ENCODE measurements at regions not wholly inside any gene's neighbourhood (a gene's known extent, or its start where the extent isn't known, plus 50 kb on each side); places are given as distances from the start of the nearest gene placed in this dataset.
"Not testable (repeated sequence)": the region's sequence is repeated elsewhere in the genome, so short reads cannot be mapped to it uniquely, and the experiment has no call there.

DNA sequence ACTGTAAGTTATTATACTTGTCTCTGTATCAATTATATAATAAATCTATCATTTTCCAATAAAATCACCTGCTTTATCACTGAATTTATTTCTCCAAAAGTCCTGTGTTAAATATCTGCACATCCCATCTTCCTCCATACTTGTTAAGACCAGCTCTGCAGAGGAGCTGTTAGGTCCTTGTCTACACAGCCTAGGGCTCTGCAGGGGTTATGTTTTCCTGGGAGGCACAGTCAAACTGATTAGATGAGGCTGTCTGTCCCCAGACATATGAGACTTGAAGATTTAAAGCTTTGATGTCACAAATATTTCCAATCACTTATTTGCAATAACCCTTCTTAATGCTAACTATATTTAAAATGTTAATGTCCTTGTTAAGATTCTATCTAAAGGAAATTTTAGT is 446.8 kb downstream of the TRAM1L1 start:
- H3K4me3 ChIP-seq (replicated peaks in 1 of 3) = no peak overlapping the region
- no peak for DNase-seq
- H3K4me1 ChIP-seq = no peaks in the 10 kb centered on the region
- H3K36me3 ChIP-seq = no peaks in the 10 kb centered on the region
- no peaks in the 10 kb centered on the region for H3K27me3 ChIP-seq
- H3K9me3 ChIP-seq = no peaks in the 10 kb centered on the region
- intact Hi-C loops (cut with DNase I) = no loop called here
- TF ChIP-seq, protein P1, sequence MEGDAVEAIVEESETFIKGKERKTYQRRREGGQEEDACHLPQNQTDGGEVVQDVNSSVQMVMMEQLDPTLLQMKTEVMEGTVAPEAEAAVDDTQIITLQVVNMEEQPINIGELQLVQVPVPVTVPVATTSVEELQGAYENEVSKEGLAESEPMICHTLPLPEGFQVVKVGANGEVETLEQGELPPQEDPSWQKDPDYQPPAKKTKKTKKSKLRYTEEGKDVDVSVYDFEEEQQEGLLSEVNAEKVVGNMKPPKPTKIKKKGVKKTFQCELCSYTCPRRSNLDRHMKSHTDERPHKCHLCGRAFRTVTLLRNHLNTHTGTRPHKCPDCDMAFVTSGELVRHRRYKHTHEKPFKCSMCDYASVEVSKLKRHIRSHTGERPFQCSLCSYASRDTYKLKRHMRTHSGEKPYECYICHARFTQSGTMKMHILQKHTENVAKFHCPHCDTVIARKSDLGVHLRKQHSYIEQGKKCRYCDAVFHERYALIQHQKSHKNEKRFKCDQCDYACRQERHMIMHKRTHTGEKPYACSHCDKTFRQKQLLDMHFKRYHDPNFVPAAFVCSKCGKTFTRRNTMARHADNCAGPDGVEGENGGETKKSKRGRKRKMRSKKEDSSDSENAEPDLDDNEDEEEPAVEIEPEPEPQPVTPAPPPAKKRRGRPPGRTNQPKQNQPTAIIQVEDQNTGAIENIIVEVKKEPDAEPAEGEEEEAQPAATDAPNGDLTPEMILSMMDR (IDR thresholded peaks at IDR 0.05) = no peak
- TF ChIP-seq POLR2A (IDR thresholded peaks at IDR 0.05) = no peak
- no peak overlapping the region for H3K27ac ChIP-seq

DNA sequence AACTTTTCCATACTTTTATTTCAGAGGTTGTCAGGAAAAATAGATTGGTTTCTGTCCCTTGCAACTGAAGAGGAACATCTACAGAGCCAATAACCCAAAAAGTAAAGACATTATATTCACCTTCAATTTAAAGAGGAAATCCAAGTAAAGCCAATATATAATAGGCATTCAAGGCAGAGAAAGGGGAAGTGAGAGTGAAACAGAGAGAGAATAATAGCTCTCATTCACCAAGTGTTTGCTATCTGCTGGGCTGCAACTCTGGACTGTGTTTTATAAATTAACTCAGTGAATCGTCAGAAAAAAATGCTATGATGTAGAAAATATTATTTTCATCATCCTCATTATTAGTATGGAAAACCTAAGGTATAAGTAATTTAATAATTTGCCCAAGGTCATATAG is 448.5 kb downstream of the TRAM1L1 start:
- intact Hi-C loops (cut with DNase I) = no loop called here
- no peak for DNase-seq
- Histone ChIP-seq H3K27me3 (no peaks in the 10 kb centered on the region), H3K9me3 (no peaks in the 10 kb centered on the region), H3K4me1 (no peaks in the 10 kb centered on the region), H3K36me3 (no peaks in the 10 kb centered on the region), H3K27ac (no peak overlapping the region), H3K4me3 (replicated peaks in 1 of 3) (no peak overlapping the region)
- no peak for TF ChIP-seq POLR2A (IDR thresholded peaks at IDR 0.05)
- TF ChIP-seq, protein P1 (IDR thresholded peaks at IDR 0.05) = no peak
- WGBS, 2 donors = 32 to 55% methylated on average over 1 of the region's 1 CpG

DNA sequence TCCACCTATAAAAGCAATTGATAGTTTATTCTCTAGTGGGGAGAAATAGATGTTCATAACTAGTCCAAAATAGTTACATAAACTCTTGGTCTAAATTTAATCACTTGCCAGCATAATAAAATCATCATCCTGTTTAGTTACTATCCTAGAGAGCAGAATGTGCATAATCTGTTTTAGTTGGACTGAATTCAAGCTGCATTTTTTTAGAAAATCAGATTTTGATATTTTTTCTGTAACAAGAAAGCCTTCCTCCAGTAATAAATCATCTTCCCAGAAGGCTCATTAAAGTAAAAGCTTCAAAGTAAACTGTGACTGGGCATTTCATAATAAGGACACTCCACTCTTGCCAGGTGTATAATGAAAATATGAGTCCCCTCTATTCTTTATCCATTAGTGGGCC is 453.1 kb downstream of the TRAM1L1 start:
- Histone ChIP-seq H3K27me3 (no peaks in the 10 kb centered on the region), H3K4me1 (no peaks in the 10 kb centered on the region), H3K36me3 (no peaks in the 10 kb centered on the region), H3K4me3 (replicated peaks in 1 of 3) (no peak overlapping the region), H3K9me3 (no peaks in the 10 kb centered on the region), H3K27ac (no peak overlapping the region)
- intact Hi-C loops (cut with DNase I) = no loop called here
- TF ChIP-seq, protein P1 (IDR thresholded peaks at IDR 0.05) = no peak
- no peak for TF ChIP-seq POLR2A (IDR thresholded peaks at IDR 0.05)
- DNase-seq = no peak

DNA sequence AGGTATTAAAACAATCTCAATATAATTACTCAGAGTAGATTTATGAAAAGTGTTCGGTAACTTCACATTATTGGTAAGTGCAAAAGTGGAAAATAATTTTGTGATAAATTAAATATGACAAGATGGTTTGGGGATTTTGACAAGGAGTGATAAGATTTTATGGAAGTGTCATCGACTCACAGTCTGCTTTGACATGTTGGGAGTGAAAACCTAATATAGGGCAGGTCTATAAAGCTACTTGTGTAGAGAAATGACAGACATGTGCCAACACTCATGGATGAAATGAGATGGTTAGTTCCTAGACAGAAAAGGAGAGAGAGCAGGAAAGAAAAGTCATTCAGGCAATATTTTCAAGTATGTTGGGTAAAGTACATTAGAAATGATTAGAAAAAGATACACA is 456.8 kb downstream of the TRAM1L1 start:
- H3K27me3 ChIP-seq = no peaks in the 10 kb centered on the region
- H3K9me3 ChIP-seq = no peaks in the 10 kb centered on the region
- DNase-seq = no peak
- TF ChIP-seq, protein P1 (IDR thresholded peaks at IDR 0.05) = no peak
- no peak for TF ChIP-seq POLR2A (IDR thresholded peaks at IDR 0.05)
- H3K4me1 ChIP-seq = no peaks in the 10 kb centered on the region
- 79 to 83% methylated on average over 2 of the region's 2 CpGs for WGBS, 2 donors
- intact Hi-C loops (cut with DNase I) = no loop called here
- H3K27ac ChIP-seq = no peak overlapping the region
- no peak overlapping the region for H3K4me3 ChIP-seq (replicated peaks in 1 of 3)
- H3K36me3 ChIP-seq = no peaks in the 10 kb centered on the region

DNA sequence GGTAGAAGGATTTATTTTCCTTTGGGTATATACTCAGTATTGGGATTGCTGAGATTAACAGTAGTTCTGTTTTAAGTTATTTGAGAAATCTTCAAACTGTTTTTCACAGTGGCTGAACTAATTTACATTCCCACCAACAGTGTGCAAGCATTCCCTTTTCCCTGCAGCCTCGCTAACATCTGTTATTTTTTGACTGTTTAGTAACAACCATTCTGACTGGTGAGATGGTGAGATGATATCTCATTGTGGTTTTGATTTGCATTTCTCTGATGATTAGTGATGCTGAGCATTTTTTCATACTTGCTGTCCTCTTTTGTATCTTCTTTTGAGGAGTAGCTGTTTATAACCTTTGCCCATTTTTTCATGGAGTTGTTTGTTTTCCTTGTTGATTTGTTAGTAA is 457.8 kb downstream of the TRAM1L1 start:
- Histone ChIP-seq H3K4me3 (replicated peaks in 1 of 3) (no peak overlapping the region), H3K9me3 (no peaks in the 10 kb centered on the region), H3K27ac (no peak overlapping the region), H3K27me3 (no peaks in the 10 kb centered on the region), H3K4me1 (no peaks in the 10 kb centered on the region), H3K36me3 (no peaks in the 10 kb centered on the region)
- TF ChIP-seq POLR2A (IDR thresholded peaks at IDR 0.05) = no peak
- TF ChIP-seq, protein P1 (IDR thresholded peaks at IDR 0.05) = no peak
- intact Hi-C loops (cut with DNase I) = no loop called here
- no peak for DNase-seq
- WGBS, 2 donors = 30 to 44% methylated on average over 1 of the region's 1 CpG

DNA sequence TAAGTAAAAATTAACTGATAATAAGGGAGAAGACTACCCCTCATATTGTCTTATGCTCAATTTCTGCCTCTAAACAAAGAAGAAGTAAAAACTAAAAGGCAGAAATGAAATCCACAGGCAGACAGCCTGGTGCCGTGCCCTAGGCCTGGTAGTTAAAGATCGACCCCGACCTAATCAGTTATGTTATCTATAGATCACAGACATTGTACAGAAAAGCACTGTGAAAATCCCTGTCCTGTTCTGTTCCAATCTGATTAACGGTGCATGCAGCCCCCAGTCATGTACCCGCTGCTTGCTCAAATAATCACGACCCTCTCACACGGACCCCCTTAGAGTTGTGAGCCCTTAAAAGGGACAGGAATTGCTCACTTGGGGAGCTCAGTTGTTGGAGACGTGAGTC is 465.9 kb downstream of the TRAM1L1 start:
- H3K4me1 ChIP-seq; H3K4me3 ChIP-seq (replicated peaks in 1 of 3); H3K9me3 ChIP-seq; H3K27me3 ChIP-seq; DNase-seq; H3K36me3 ChIP-seq; intact Hi-C loops (cut with DNase I); H3K27ac ChIP-seq: not testable (repeated sequence)
- 57% methylated on average over 8 of the region's 8 CpGs for WGBS, 2 donors
